Urinary bladder (tissue), 3 donors: ENCODE measurements at regions not wholly inside any gene's neighbourhood (a gene's known extent, or its start where the extent isn't known, plus 50 kb on each side); places are given as distances from the start of the nearest gene placed in this dataset.
"Not testable (repeated sequence)": the region's sequence is repeated elsewhere in the genome, so short reads cannot be mapped to it uniquely, and the experiment has no call there.

Experiments used
- DNase-seq: peaks from one replicate; pipeline ENCODE4 v3.0.0-alpha.2; 2015; ENCODE audit errors: extremely low spot score
- H3K27ac ChIP-seq: one replicate; pipeline ENCODE4 v1.5.1; 2013; ENCODE audit warnings: low read depth, mild to moderate bottlenecking, moderate library complexity
- H3K36me3 ChIP-seq: one replicate; pipeline ENCODE4 v1.6.1; 2013; ENCODE audit warnings: mild to moderate bottlenecking, moderate library complexity; ENCODE audit not compliant: insufficient read depth
- H3K4me1 ChIP-seq: one replicate; pipeline ENCODE4 v1.6.1; 2013; ENCODE audit warnings: mild to moderate bottlenecking, moderate library complexity; ENCODE audit not compliant: insufficient read depth
- H3K4me3 ChIP-seq: one replicate; pipeline ENCODE4 v1.5.1; 2013; ENCODE audit warnings: low read depth, low read length
- WGBS: extraction: QIAGEN DNeasy Blood & Tissue Kit; methylation state at CpG from one replicate; pipeline ENCODE4 v1.1.7; 2013; 5-methylcytosine and 5-hydroxymethylcytosine counted together
- donor health status: healthy with polysubstance abuse.
- donor health status: healthy.

GRCh38 chr13:76829572-76830327, 56.5 kb downstream of the KCTD12 start:
- DNase-seq: no peak
- H3K4me3 ChIP-seq: no peak overlapping the region
- 37% methylated on average over 9 of the region's 9 CpGs for WGBS
- no peak overlapping the region for H3K27ac ChIP-seq
- no peaks in the 10 kb centered on the region for H3K36me3 ChIP-seq
- no peaks in the 10 kb centered on the region for H3K4me1 ChIP-seq

GRCh38 chr13:76828316-76828741, 57.9 kb downstream of the KCTD12 start:
- no peak overlapping the region for H3K4me3 ChIP-seq
- no peaks in the 10 kb centered on the region for H3K36me3 ChIP-seq
- no peak overlapping the region for H3K27ac ChIP-seq
- DNase-seq: no peak
- no peaks in the 10 kb centered on the region for H3K4me1 ChIP-seq
- 72% methylated on average over 3 of the region's 3 CpGs for WGBS

- no peak overlapping the region for H3K27ac ChIP-seq
- no peaks in the 10 kb centered on the region for H3K4me1 ChIP-seq
- no peaks in the 10 kb centered on the region for H3K36me3 ChIP-seq
- no peak for DNase-seq
- 92% methylated on average over 5 of the region's 5 CpGs for WGBS
- H3K4me3 ChIP-seq: no peak overlapping the region
Observed at GRCh38 chr13:76826527-76826926, 59.7 kb downstream of the KCTD12 start.

GRCh38 chr13:76825430-76825829, 60.8 kb downstream of the KCTD12 start:
- DNase-seq: no peak
- Histone ChIP-seq H3K27ac (no peak overlapping the region), H3K36me3 (no peaks in the 10 kb centered on the region), H3K4me1 (no peaks in the 10 kb centered on the region), H3K4me3 (no peak overlapping the region)
- WGBS: 18% methylated on average over 1 of the region's 1 CpG

GRCh38 chr13:76823969-76824368, 62.2 kb downstream of the KCTD12 start:
- Histone ChIP-seq H3K4me3 (no peak overlapping the region), H3K27ac (no peak overlapping the region), H3K4me1 (no peaks in the 10 kb centered on the region), H3K36me3 (no peaks in the 10 kb centered on the region)
- DNase-seq: no peak

- no peak for DNase-seq
- Histone ChIP-seq H3K27ac (no peak overlapping the region), H3K4me1 (no peaks in the 10 kb centered on the region), H3K4me3 (no peak overlapping the region), H3K36me3 (no peaks in the 10 kb centered on the region)
- 76% methylated on average over 2 of the region's 2 CpGs for WGBS
Observed at GRCh38 chr13:76822698-76823267, 63.4 kb downstream of the KCTD12 start.

- not testable (repeated sequence) for H3K27ac ChIP-seq, H3K4me1 ChIP-seq, DNase-seq, H3K36me3 ChIP-seq, H3K4me3 ChIP-seq
- WGBS: 57% methylated on average over 1 of the region's 1 CpG
Observed at GRCh38 chr13:76821222-76821621, 65.0 kb downstream of the KCTD12 start.

- H3K27ac ChIP-seq: no peak overlapping the region
- WGBS: 76% methylated on average over 4 of the region's 4 CpGs
- no peak for DNase-seq
Observed at GRCh38 chr13:76820759-76821158, 65.4 kb downstream of the KCTD12 start.

GRCh38 chr13:76816394-76816793, 69.8 kb downstream of the KCTD12 start:
- H3K27ac ChIP-seq: no peak overlapping the region
- 86% methylated on average over 5 of the region's 5 CpGs for WGBS
- no peaks in the 10 kb centered on the region for H3K36me3 ChIP-seq
- no peaks in the 10 kb centered on the region for H3K4me1 ChIP-seq
- DNase-seq: no peak
- H3K4me3 ChIP-seq: no peak overlapping the region

More at GRCh38 chr13:76820759-76821158, 65.4 kb downstream of the KCTD12 start:
- H3K4me3 ChIP-seq: no peak overlapping the region
- H3K4me1 ChIP-seq: no peaks in the 10 kb centered on the region
- H3K36me3 ChIP-seq: no peaks in the 10 kb centered on the region

GRCh38 chr13:76815344-76815743, 70.9 kb downstream of the KCTD12 start:
- WGBS: 76% methylated on average over 2 of the region's 2 CpGs

GRCh38 chr13:76813891-76814290, 72.3 kb downstream of the KCTD12 start:
- no peaks in the 10 kb centered on the region for H3K4me1 ChIP-seq
- no peak overlapping the region for H3K27ac ChIP-seq
- H3K4me3 ChIP-seq: no peak overlapping the region
- H3K36me3 ChIP-seq: no peaks in the 10 kb centered on the region
- no peak for DNase-seq

More at GRCh38 chr13:76815344-76815743, 70.9 kb downstream of the KCTD12 start:
- Histone ChIP-seq H3K27ac (no peak overlapping the region), H3K4me3 (no peak overlapping the region), H3K4me1 (no peaks in the 10 kb centered on the region), H3K36me3 (no peaks in the 10 kb centered on the region)
- no peak for DNase-seq

GRCh38 chr13:76813000-76813691, 73.1 kb downstream of the KCTD12 start:
- H3K4me1 ChIP-seq: no peaks in the 10 kb centered on the region
- WGBS: 76% methylated on average over 4 of the region's 4 CpGs
- no peak overlapping the region for H3K27ac ChIP-seq
- no peak for DNase-seq
- H3K4me3 ChIP-seq: no peak overlapping the region
- no peaks in the 10 kb centered on the region for H3K36me3 ChIP-seq

- Histone ChIP-seq H3K36me3 (no peaks in the 10 kb centered on the region), H3K4me3 (no peak overlapping the region), H3K4me1 (no peaks in the 10 kb centered on the region), H3K27ac (no peak overlapping the region)
- 63% methylated on average over 4 of the region's 4 CpGs for WGBS
- no peak for DNase-seq
Observed at GRCh38 chr13:76812206-76812897, 73.9 kb downstream of the KCTD12 start.
